ENCODE measurements at regions not wholly inside any gene's neighbourhood (a gene's known extent, or its start where the extent isn't known, plus 50 kb on each side); places are given as distances from the start of the nearest gene placed in this dataset.

DNA sequence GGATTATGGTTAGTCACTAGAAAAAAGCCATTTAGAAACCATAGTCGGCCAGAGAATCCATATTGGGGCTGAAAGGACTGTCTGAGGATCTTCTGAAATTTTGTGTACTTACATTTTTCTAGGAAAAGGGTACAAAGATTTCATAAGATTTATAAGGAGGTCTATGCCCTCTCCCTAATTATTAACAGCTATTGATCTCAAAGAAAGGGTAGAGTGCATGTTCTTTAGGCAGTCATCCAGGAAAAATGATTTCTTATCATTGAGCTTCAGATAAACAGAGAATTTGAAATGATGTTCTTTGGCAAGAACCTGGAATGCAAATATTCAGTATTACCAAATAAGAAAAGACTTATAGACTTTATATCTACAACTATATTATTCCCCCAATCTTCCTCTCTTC lies 195.3 kb downstream of the ACTR3 start:
- TF ChIP-seq POLR2A (IDR thresholded peaks at IDR 0.05; ENCODE audit: low read depth, low read length), result no peak
- no peak for TF ChIP-seq POU2F2 (IDR thresholded peaks at IDR 0.05; ENCODE audit: low read depth, low read length)
- no peak for TF ChIP-seq TAF1 (IDR thresholded peaks at IDR 0.05; ENCODE audit: low read depth, low read length)
- no peak for TF ChIP-seq POLR2AphosphoS5 (IDR thresholded peaks at IDR 0.05; ENCODE audit: low read depth, low read length)
